ENCODE measurements at regions not wholly inside any gene's neighbourhood (a gene's known extent, or its start where the extent isn't known, plus 50 kb on each side); places are given as distances from the start of the nearest gene placed in this dataset.

GRCh38 chr2:16401761-16402300 is 263.8 kb downstream of the CYRIA start:
- H3K79me2 ChIP-seq (ENCODE audit: insufficient read depth, low read length) = no peaks in the 10 kb centered on the region
- no peak overlapping the region for H3K9ac ChIP-seq (ENCODE audit: low read depth, low read length, poor library complexity, severe bottlenecking)
- no peaks in the 10 kb centered on the region for H3K27me3 ChIP-seq (ENCODE audit: insufficient read depth, low read length, poor library complexity, severe bottlenecking)
- no peaks in the 10 kb centered on the region for H4K20me1 ChIP-seq (ENCODE audit: insufficient read depth, low read length, poor library complexity, severe bottlenecking)
- peaks cover 37% of the 10 kb centered on the region for H3K4me1 ChIP-seq (ENCODE audit: insufficient read depth, low read length, poor library complexity, severe bottlenecking)
- H3K36me3 ChIP-seq (ENCODE audit: insufficient read depth, low read length) = no peaks in the 10 kb centered on the region
- H3K4me2 ChIP-seq (ENCODE audit: low read depth, low read length, poor library complexity, severe bottlenecking) = no peak overlapping the region
- H2AFZ ChIP-seq (ENCODE audit: low read length) = no peak overlapping the region
- H3K9me3 ChIP-seq (ENCODE audit: insufficient read depth, low read depth, low read length) = no peaks in the 10 kb centered on the region
- no peaks in the 10 kb centered on the region for H3F3A ChIP-seq (ENCODE audit: low read depth)
- H3K9me2 ChIP-seq (replicated peaks; ENCODE audit: low read depth, low read length) = no peaks in the 10 kb centered on the region
- no peak overlapping the region for H3K4me3 ChIP-seq (ENCODE audit: low read length, poor library complexity, severe bottlenecking)
- TF ChIP-seq EZH2phosphoT487 (IDR thresholded peaks at IDR 0.05; ENCODE audit: borderline replicate concordance) = no peak
- TF ChIP-seq CTCF (conservative IDR thresholded peaks at IDR 0.05; ENCODE audit: low read length) = no peak

GRCh38 chr2:16400127-16400623 is 265.5 kb downstream of the CYRIA start:
- no peaks in the 10 kb centered on the region for H3F3A ChIP-seq (ENCODE audit: low read depth)
- H4K20me1 ChIP-seq (ENCODE audit: insufficient read depth, low read length, poor library complexity, severe bottlenecking) = no peaks in the 10 kb centered on the region
- no peaks in the 10 kb centered on the region for H3K36me3 ChIP-seq (ENCODE audit: insufficient read depth, low read length)
- H3K9me2 ChIP-seq (replicated peaks; ENCODE audit: low read depth, low read length) = no peaks in the 10 kb centered on the region
- H3K79me2 ChIP-seq (ENCODE audit: insufficient read depth, low read length) = no peaks in the 10 kb centered on the region
- H3K4me1 ChIP-seq (ENCODE audit: insufficient read depth, low read length, poor library complexity, severe bottlenecking) = peaks cover 21% of the 10 kb centered on the region
- no peaks in the 10 kb centered on the region for H3K9me3 ChIP-seq (ENCODE audit: insufficient read depth, low read depth, low read length)
- no peak overlapping the region for H2AFZ ChIP-seq (ENCODE audit: low read length)
- H3K9ac ChIP-seq (ENCODE audit: low read depth, low read length, poor library complexity, severe bottlenecking) = no peak overlapping the region
- H3K4me3 ChIP-seq (ENCODE audit: low read length, poor library complexity, severe bottlenecking) = no peak overlapping the region
- no peaks in the 10 kb centered on the region for H3K27me3 ChIP-seq (ENCODE audit: insufficient read depth, low read length, poor library complexity, severe bottlenecking)
- peak overlapping the region; percentile 23 for H3K4me2 ChIP-seq (ENCODE audit: low read depth, low read length, poor library complexity, severe bottlenecking)
- TF ChIP-seq CTCF (conservative IDR thresholded peaks at IDR 0.05; ENCODE audit: low read length) = no peak
- no peak for TF ChIP-seq EZH2phosphoT487 (IDR thresholded peaks at IDR 0.05; ENCODE audit: borderline replicate concordance)

GRCh38 chr2:16398486-16399043 is 267.1 kb downstream of the CYRIA start:
- H3K4me2 ChIP-seq (ENCODE audit: low read depth, low read length, poor library complexity, severe bottlenecking) = no peak overlapping the region
- H3K9me3 ChIP-seq (ENCODE audit: insufficient read depth, low read depth, low read length) = no peaks in the 10 kb centered on the region
- H3F3A ChIP-seq (ENCODE audit: low read depth) = no peaks in the 10 kb centered on the region
- no peak overlapping the region for H3K9ac ChIP-seq (ENCODE audit: low read depth, low read length, poor library complexity, severe bottlenecking)
- H4K20me1 ChIP-seq (ENCODE audit: insufficient read depth, low read length, poor library complexity, severe bottlenecking) = no peaks in the 10 kb centered on the region
- peaks cover 14% of the 10 kb centered on the region for H3K4me1 ChIP-seq (ENCODE audit: insufficient read depth, low read length, poor library complexity, severe bottlenecking)
- no peaks in the 10 kb centered on the region for H3K27me3 ChIP-seq (ENCODE audit: insufficient read depth, low read length, poor library complexity, severe bottlenecking)
- H2AFZ ChIP-seq (ENCODE audit: low read length) = no peak overlapping the region
- TF ChIP-seq EZH2phosphoT487 (IDR thresholded peaks at IDR 0.05; ENCODE audit: borderline replicate concordance) (no peak), CTCF (conservative IDR thresholded peaks at IDR 0.05; ENCODE audit: low read length) (no peak)
- no peaks in the 10 kb centered on the region for H3K36me3 ChIP-seq (ENCODE audit: insufficient read depth, low read length)
- no peaks in the 10 kb centered on the region for H3K9me2 ChIP-seq (replicated peaks; ENCODE audit: low read depth, low read length)
- no peaks in the 10 kb centered on the region for H3K79me2 ChIP-seq (ENCODE audit: insufficient read depth, low read length)
- no peak overlapping the region for H3K4me3 ChIP-seq (ENCODE audit: low read length, poor library complexity, severe bottlenecking)
